GM12872 (cell line): ENCODE measurements at regions not wholly inside any gene's neighbourhood (a gene's known extent, or its start where the extent isn't known, plus 50 kb on each side); places are given as distances from the start of the nearest gene placed in this dataset.

Experiments
- TF ChIP-seq, protein P1 (sequence below): IDR thresholded peaks from 3 replicates; pipeline ENCODE4 v1.5.1; 2011; ENCODE audit warnings: low read depth, mild to moderate bottlenecking, low read length, moderate library complexity; ENCODE audit not compliant: insufficient read depth

- TF ChIP-seq, protein P1, sequence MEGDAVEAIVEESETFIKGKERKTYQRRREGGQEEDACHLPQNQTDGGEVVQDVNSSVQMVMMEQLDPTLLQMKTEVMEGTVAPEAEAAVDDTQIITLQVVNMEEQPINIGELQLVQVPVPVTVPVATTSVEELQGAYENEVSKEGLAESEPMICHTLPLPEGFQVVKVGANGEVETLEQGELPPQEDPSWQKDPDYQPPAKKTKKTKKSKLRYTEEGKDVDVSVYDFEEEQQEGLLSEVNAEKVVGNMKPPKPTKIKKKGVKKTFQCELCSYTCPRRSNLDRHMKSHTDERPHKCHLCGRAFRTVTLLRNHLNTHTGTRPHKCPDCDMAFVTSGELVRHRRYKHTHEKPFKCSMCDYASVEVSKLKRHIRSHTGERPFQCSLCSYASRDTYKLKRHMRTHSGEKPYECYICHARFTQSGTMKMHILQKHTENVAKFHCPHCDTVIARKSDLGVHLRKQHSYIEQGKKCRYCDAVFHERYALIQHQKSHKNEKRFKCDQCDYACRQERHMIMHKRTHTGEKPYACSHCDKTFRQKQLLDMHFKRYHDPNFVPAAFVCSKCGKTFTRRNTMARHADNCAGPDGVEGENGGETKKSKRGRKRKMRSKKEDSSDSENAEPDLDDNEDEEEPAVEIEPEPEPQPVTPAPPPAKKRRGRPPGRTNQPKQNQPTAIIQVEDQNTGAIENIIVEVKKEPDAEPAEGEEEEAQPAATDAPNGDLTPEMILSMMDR = no peak
Measured at GRCh38 chr3:95813244-95813643, 1001.1 kb upstream of the EPHA6 start.

- TF ChIP-seq, protein P1 = no peak
Measured at GRCh38 chr3:95815828-95816227, 998.6 kb upstream of the EPHA6 start.

- TF ChIP-seq, protein P1 = no peak
Measured at GRCh38 chr3:95826419-95826818, 988.0 kb upstream of the EPHA6 start.

DNA sequence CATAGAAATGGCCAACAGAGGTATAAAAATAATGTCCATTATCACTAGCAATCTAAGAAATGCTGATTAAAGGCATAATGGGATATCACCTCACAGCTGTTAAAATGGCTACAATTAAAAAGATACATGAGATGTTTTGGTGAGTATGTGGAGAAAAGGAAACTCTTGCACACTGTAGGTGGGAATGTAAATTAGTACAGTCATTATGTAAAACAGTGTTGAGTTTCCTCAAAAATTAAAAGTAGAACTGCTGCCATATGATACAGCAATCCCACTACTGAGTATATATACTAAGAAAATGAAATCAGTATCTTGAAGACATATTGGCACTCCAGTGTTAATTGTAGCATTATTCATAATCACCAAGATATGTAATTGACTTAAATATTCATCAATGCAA, 982.2 kb upstream of the EPHA6 start:
- TF ChIP-seq, protein P1 = no peak

- TF ChIP-seq, protein P1 = no peak
Measured at GRCh38 chr3:95883801-95884200, 930.6 kb upstream of the EPHA6 start.

GRCh38 chr3:95886616-95887015, 927.8 kb upstream of the EPHA6 start:
- TF ChIP-seq, protein P1 = no peak

DNA sequence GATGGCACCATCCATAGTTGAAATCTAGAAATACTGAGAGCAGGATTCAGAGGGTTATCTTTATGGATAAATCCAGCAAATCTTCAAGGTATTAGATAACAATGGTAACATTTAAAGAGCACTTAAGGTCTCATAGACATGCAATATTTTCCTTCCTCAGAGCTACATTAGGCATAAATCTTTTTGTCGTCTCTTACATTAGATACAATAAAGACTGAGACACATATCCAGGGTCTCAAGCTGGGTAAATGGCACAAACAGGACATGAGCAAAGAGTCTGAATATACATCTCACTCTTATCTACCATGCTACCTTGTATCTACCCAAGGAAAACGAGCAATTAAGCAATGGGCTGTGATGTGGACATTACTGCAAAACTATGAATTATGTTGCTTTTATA, 927.3 kb upstream of the EPHA6 start:
- TF ChIP-seq, protein P1 = no peak

GRCh38 chr3:95894820-95895219, 919.6 kb upstream of the EPHA6 start:
- TF ChIP-seq, protein P1 = no peak
